Naive thymus-derived CD8-positive, alpha-beta T cell (primary cell): ENCODE measurements at regions not wholly inside any gene's neighbourhood (a gene's known extent, or its start where the extent isn't known, plus 50 kb on each side); places are given as distances from the start of the nearest gene placed in this dataset.
A peak's percentile ranks its signal among the peaks of the same experiment; 100 is the strongest.
"Not testable (repeated sequence)": the region's sequence is repeated elsewhere in the genome, so short reads cannot be mapped to it uniquely, and the experiment has no call there.

ENCODE experiments used
- ATAC-seq, 2 donors: fragments of 150-1000 bp; cut with Tn5 transposase in 1 of 2; sonication (Bioruptor Pico), chemical (Tn5 transposase) in 1 of 2; 1 replicate in 1 of 2; 2 replicates in 1 of 2; pipeline ENCODE4 v1.10.0; 2021; ENCODE audit warnings: mild to moderate bottlenecking in 2 of 2, moderate library complexity in 2 of 2
- POLR2A ChIA-PET: fragments of 350-600 bp; sonication (Branson Sonifier 250); formaldehyde crosslinking; loops from one replicate; lab custom pipeline; 2021; ENCODE audit warnings: antibody characterized with exemption; lab: Charles Lee
- DNase-seq, 10 donors: peaks; one replicate each; pipeline versions ENCODE4 v3.0.0 to v3.0.0-alpha.2; 2020 to 2022
- H3K27ac Mint-ChIP-seq, 10 donors: one replicate each; pipeline ENCODE4 v1.8.0; 2020 to 2022; ENCODE audit warnings: mild to moderate bottlenecking in 10 of 10, mixed read lengths in 10 of 10, moderate library complexity in 4 of 10, inconsistent platforms in 1 of 10
- H3K27me3 Mint-ChIP-seq, 5 donors: one replicate each; pipeline ENCODE4 v1.8.0; 2021 to 2022; ENCODE audit warnings: mixed read lengths in 5 of 5
- H3K36me3 Mint-ChIP-seq, 3 donors: one replicate each; pipeline ENCODE4 v1.8.0; 2020 to 2022; ENCODE audit warnings: mixed read lengths in 3 of 3, mild to moderate bottlenecking in 2 of 3, inconsistent platforms in 1 of 3
- H3K4me1 Mint-ChIP-seq, 4 donors: one replicate each; pipeline ENCODE4 v1.8.0; 2021 to 2022; ENCODE audit warnings: mixed read lengths in 4 of 4
- H3K4me3 Mint-ChIP-seq, 10 donors: one replicate each; pipeline ENCODE4 v1.8.0; 2020 to 2022; ENCODE audit warnings: mild to moderate bottlenecking in 10 of 10, mixed read lengths in 10 of 10, moderate library complexity in 6 of 10, inconsistent platforms in 1 of 10
- H3K9me3 Mint-ChIP-seq, 9 donors: one replicate each; pipeline ENCODE4 v1.8.0; 2020 to 2022; ENCODE audit warnings: mixed read lengths in 9 of 9, mild to moderate bottlenecking in 3 of 9, inconsistent platforms in 1 of 9, moderate library complexity in 1 of 9

DNA sequence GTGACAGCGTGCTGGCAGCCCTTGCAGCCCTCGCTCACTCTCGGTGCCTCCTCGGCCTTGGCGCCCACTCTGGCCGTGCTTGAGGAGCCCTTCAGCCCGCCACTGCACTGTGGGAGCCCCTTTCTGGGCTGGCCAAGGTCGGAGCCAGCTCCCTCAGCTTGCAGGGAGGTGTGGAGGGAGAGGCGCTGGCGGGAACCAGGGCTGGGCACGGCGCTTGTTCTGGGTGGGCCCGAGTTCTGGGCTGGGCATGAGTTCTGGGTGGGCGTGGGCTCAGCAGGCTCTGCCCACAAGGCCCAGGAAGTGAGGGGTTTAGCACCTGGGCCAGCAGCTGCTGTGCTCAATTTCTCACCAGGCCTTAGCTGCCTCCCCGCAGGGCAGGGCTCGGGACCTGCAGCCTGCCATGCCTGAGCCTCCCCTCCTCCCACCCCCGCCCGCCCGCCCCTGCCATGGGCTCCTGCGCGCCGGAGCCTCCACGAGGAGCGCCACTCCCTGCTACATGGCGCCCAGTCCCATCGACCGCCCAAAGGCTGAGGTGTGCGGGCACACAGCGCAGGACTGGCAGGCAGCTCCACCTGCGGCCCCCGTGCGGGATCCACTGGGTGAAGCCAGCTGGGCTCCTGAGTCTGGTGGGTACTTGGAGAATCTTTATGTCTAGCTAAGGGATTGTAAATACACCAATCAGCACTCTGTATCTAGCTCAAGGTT lies 169.7 kb downstream of the DEPDC1B start:
- H3K27ac Mint-ChIP-seq, DNase-seq, H3K27me3 Mint-ChIP-seq, H3K4me3 Mint-ChIP-seq, POLR2A ChIA-PET, H3K36me3 Mint-ChIP-seq, H3K9me3 Mint-ChIP-seq, ATAC-seq: not testable (repeated sequence)
- peaks cover 1 to 11% (median 7%) of the 10 kb centered on the region in 4 donors for H3K4me1 Mint-ChIP-seq

DNA sequence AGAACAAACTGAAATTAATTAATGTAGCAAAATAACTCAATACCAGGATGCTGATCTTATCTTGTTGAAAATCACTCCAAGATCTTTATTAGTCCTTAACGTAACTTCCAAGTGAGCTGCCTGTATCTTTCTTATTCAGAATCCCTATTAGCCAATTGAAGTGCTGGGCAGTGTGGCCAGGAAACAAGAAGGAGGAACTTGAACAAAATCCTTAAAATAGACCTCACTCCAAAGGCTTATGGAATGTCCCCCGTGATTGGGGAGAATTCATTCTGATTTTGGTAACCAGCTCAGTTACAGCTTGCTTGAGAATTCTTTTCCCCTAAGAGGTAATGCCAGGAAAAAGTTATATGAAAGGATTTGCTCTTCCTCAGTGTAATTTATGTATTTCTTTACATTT lies 171.0 kb downstream of the DEPDC1B start:
- ATAC-seq (no peak), DNase-seq (no peak)
- Mint-ChIP-seq H3K9me3 (peaks cover 0 to 3% (median 0%) of the 10 kb centered on the region in 9 donors), H3K27ac (no peak overlapping the region), H3K36me3 (no peaks in the 10 kb centered on the region), H3K27me3 (no peaks in the 10 kb centered on the region), H3K4me1 (peaks cover 1 to 8% (median 7%) of the 10 kb centered on the region in 4 donors), H3K4me3 (no peak overlapping the region)
- POLR2A ChIA-PET = no interaction called here

DNA sequence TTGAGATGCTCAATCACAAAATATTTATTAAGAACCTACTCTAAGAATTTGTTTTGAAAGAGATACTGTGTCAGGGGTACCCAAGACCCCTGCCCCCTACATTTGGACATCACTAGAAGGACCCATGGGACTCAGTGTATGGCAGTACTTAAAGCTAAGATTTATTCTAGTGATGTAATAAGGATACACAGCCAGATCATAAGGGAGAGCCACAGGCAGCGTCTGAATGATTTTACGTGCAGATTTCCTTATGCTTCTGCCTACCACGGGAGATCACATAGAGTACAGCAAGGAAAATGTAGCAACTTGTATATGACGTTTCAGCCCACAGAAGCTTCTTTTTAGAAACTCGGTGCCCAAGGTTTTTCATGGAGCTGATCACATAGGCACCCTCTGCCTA lies 172.9 kb downstream of the DEPDC1B start:
- no peak for DNase-seq
- H3K4me3 Mint-ChIP-seq = no peak overlapping the region
- POLR2A ChIA-PET = no interaction called here
- H3K27me3 Mint-ChIP-seq = no peaks in the 10 kb centered on the region
- H3K4me1 Mint-ChIP-seq = peaks cover 0 to 7% (median 4%) of the 10 kb centered on the region in 4 donors
- ATAC-seq = no peak
- H3K9me3 Mint-ChIP-seq = no peaks in the 10 kb centered on the region
- no peak overlapping the region for H3K27ac Mint-ChIP-seq
- H3K36me3 Mint-ChIP-seq = no peaks in the 10 kb centered on the region

DNA sequence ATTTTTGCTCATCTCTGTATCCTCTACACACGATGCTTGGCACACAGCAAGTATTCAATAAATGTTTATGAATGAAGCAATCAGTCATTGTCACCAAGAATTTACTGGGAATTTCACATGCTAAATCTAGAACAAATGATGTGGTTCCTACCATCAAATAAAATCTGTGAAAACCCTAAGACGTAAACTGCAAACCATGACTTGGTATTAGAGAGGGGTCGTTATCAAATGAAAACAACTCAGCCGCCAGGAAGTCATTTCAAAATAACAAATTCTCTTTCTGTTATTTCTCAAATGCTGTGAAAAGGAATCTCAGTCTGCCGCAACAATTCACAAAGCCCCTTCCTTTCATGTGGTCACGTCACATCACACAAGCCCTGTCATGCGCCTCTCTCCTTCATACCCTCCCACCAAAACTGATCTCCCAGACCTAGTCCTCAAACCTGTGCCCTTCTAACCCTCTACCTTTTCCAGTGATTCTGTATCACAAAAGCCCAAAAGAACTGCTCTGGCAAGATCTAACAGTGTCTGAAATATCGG lies 173.6 kb downstream of the DEPDC1B start:
- peak; percentile 22 to 30 for ATAC-seq
- Mint-ChIP-seq H3K4me3 (no peak overlapping the region), H3K9me3 (no peaks in the 10 kb centered on the region), H3K4me1 (peaks cover 1 to 7% (median 5%) of the 10 kb centered on the region in 4 donors), H3K36me3 (no peaks in the 10 kb centered on the region), H3K27me3 (no peaks in the 10 kb centered on the region), H3K27ac (peak overlapping the region in 3 of 10 donors; percentile 1 to 5 (median 1))
- POLR2A ChIA-PET = no interaction called here
- DNase-seq = peak in 3 of 10 donors; percentile 0 to 20 (median 11)

DNA sequence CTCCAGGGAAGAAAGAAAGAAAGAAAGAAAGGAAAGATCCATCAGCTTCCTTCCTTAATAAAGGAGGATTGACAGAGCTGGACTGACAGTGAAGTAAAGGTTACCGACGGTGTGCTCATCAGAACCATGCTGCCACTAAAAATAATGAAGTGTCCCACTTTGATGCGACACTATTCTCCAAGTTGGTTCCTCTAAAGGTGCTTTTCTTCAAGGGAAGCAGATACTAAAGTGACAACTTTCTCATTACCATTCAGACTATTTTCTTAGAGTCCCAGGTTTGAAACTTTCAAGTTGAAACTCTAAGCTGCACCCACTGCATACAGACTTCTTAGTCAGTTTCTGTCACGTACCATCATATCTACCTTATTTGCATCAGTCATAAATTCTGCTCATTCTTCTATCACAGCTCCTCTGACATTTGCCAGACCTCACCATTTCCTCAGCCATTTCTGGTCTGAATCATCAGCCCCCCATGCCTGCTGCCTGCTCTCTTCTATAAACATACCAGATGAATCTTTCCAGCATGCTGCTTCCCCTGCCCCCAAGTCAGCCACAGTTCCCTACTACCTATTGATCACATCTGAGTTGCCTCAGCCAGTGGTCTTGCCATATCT lies 177.6 kb downstream of the DEPDC1B start:
- Mint-ChIP-seq H3K4me3 (no peak overlapping the region), H3K27me3 (no peaks in the 10 kb centered on the region), H3K36me3 (no peaks in the 10 kb centered on the region), H3K4me1 (peaks cover 4 to 22% (median 8%) of the 10 kb centered on the region in 4 donors), H3K27ac (no peak overlapping the region), H3K9me3 (no peaks in the 10 kb centered on the region)
- DNase-seq = no peak
- POLR2A ChIA-PET = no interaction called here
- peak in 1 of 2 donors; percentile 28 for ATAC-seq

DNA sequence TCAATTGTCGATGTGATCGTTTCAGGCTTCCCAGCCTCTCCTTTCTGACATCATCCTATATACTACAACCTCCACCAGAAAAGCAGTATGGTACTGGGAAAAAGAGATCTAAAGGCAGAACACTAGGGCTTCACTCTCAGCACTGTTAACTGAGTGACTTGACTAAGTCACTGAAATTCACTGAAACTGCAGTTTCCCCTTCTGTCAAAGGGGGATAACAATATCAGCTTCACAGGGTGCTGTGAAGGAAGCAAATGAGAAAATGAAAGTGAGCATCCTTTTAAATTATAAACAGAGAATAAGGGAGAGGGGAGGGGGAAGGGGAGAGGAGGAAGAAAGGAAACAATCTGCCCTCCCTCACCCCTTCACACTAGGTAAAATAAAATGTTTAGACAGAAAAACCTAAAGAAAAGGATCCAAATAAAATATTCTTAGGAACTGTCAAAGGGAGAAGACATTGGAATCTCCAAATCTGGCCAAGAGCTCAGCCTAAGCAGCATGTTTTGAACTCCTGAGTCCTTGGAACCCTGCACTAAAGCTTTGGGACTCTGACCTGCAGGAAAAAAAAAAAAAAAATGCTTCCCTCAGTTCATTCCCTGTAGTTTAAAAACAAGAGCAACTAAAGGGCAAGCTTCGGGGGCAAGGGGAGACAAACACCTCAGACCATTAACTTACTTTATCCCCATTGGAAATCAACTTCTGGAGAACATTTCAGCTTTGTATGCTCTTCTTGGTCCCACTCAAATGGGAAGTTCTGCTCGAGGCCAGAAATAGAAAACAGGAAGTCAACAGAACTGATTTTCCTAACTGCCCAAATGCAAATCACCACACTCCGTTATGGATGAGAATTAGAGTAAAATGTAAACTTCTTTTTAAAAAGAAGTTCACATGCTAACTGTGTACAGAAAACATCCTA lies 178.3 kb downstream of the DEPDC1B start:
- no peaks in the 10 kb centered on the region for H3K27me3 Mint-ChIP-seq
- peaks cover 3 to 22% (median 6%) of the 10 kb centered on the region in 4 donors for H3K4me1 Mint-ChIP-seq
- H3K36me3 Mint-ChIP-seq = no peaks in the 10 kb centered on the region
- H3K9me3 Mint-ChIP-seq = no peaks in the 10 kb centered on the region
- ATAC-seq = no peak
- no peak overlapping the region for H3K4me3 Mint-ChIP-seq
- H3K27ac Mint-ChIP-seq = peak overlapping the region in 1 of 10 donors; percentile 36
- POLR2A ChIA-PET = no interaction called here
- DNase-seq = no peak

DNA sequence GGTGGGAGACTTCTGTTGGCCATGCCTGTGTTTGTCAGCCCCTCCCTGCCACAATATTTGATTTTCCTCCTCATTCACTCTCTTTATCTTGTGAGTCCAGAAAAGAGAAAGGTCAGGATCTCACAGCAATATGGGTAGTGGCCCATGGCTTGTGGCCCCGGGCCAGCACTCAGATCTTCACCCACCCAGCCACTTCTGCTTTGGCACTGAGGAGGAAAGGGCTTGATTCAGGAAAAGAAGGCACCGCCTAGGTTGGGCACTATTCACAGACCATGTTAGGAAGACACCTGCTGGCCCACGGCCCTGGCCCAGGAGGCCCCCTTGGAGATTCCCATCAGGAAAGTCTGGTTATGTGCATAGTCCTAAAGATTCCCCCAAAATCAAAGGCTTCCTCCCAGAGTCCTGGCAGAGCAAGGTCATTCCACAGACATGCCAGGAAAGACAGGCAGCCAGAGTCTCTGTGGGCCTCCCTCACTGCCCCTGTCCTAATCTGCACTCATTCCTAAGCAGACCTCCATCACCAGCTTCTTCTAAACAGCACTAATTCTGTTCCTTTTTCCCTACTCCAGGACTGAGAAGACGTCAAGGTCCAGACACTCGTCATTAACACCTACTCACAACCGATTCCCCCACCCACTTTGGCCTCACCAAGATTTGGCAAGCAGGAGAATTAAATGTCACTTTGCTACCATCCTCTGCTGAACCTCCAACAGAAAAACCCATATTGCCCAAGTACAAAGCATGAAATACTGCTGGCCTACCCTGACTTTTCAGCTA lies 179.3 kb downstream of the DEPDC1B start:
- Mint-ChIP-seq H3K36me3 (no peaks in the 10 kb centered on the region), H3K4me1 (peaks cover 0 to 22% (median 2%) of the 10 kb centered on the region in 4 donors), H3K9me3 (no peaks in the 10 kb centered on the region), H3K27me3 (no peaks in the 10 kb centered on the region), H3K4me3 (peak overlapping the region in 1 of 10 donors; percentile 40), H3K27ac (peak overlapping the region in 2 of 10 donors; percentile 15 to 36)
- ATAC-seq (no peak), DNase-seq (no peak)
- POLR2A ChIA-PET = no interaction called here

DNA sequence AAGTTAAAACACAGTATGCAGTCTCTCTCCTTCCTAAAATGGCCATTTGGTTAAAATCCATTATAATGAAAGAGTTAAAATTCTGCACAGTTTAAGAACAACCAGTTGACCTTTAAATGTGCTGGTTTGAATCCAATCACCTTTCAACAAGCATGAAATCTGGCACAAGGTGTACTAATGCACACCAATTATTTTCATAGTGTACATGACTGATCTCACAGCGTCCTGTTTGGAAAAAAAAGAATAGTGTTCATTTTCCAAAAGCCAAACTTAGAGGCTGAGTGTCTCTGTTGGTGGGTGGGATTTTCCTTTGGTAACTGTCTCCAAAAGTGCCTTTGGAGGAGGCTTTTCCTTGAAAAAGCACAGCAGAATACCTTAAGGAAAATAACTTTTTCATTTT lies 180.6 kb downstream of the DEPDC1B start:
- no peak for ATAC-seq
- DNase-seq = no peak
- Mint-ChIP-seq H3K9me3 (no peaks in the 10 kb centered on the region), H3K4me3 (no peak overlapping the region), H3K4me1 (peaks cover 0 to 23% (median 2%) of the 10 kb centered on the region in 4 donors), H3K36me3 (no peaks in the 10 kb centered on the region), H3K27me3 (no peaks in the 10 kb centered on the region), H3K27ac (no peak overlapping the region)
- POLR2A ChIA-PET = no interaction called here

DNA sequence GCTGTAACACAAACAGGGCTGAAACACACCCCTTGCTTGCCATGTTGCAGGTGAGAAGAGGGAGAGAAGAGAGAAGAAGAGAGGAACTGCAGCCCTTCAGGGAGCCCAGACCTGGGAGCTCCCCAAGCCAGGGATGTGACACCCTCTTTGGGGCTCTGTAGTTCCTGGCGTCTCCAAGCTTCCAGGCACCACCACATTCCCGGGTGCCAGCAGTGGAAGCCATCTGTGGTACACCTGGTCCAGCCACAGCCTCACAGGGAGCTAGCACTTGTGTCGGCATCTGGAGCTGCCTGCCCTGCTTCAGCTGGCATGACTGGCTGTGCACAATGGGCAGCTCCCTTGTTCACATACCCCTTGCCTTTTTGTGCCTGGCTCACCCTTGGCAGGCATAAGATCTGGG lies 182.1 kb downstream of the DEPDC1B start:
- H3K27ac Mint-ChIP-seq = no peak overlapping the region
- H3K4me1 Mint-ChIP-seq = peaks cover 0 to 28% (median 2%) of the 10 kb centered on the region in 4 donors

DNA sequence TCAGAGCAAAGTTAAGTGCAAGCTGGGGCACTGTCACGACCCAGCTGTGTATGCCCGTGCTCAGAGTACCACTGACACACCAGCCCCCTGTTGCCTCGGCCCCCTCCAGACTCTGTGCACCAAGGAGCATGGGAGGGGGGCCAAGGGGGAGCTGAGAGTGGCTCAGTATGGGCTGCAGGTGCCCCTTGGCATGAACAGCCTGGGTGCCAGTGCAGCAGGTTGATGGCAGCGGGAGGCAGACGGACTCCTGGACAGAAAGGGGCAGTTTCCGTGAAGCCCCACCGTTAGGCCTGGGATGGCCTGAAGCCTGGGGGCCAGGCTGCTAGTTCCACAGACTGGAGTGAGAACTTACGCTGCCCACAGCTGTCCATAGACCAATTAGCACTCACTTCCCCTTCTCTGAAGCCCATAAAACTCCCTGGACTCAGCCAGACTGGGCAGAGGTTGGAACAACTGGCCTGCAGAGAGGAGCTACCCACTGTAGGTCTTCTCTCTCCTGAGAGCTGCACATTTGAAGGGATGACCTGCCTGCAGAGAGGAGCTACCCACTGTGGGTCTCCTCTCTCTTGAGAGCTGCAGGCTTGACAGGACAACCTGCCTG lies 182.8 kb downstream of the DEPDC1B start:
- Mint-ChIP-seq H3K36me3 (no peaks in the 10 kb centered on the region), H3K27me3 (no peaks in the 10 kb centered on the region), H3K27ac (no peak overlapping the region), H3K4me1 (peaks cover 0 to 28% (median 2%) of the 10 kb centered on the region in 4 donors), H3K4me3 (no peak overlapping the region), H3K9me3 (no peaks in the 10 kb centered on the region)
- ATAC-seq (no peak), DNase-seq (no peak)
- POLR2A ChIA-PET = no interaction called here

More for the DNA sequence above, 182.1 kb downstream of the DEPDC1B start:
- no peaks in the 10 kb centered on the region for H3K27me3 Mint-ChIP-seq
- H3K9me3 Mint-ChIP-seq = no peaks in the 10 kb centered on the region
- H3K4me3 Mint-ChIP-seq = no peak overlapping the region
- no peak for ATAC-seq
- no peaks in the 10 kb centered on the region for H3K36me3 Mint-ChIP-seq
- no peak for DNase-seq
- POLR2A ChIA-PET = no interaction called here

DNA sequence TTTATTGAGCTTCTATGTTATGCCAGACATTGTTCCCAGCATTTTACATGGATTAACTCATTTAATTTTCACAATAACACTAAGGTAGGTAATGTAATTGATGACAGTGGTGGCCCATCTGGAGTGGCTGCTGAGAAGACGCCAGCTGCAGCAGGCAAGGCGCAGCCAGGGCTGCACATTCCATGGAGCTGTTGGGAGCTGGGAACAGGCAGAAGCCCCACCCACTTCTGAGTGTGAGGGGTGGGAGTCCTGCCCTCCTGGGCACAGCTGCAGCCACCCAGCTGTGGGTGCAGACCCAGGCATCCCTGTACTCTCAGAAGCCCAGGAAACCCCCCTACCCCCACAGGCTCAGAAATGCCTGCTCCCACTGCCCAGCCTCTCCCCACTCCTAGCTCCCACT lies 183.3 kb downstream of the DEPDC1B start:
- Mint-ChIP-seq H3K27ac (no peak overlapping the region), H3K27me3 (no peaks in the 10 kb centered on the region), H3K4me3 (no peak overlapping the region), H3K9me3 (no peaks in the 10 kb centered on the region), H3K36me3 (no peaks in the 10 kb centered on the region), H3K4me1 (peaks cover 0 to 28% (median 2%) of the 10 kb centered on the region in 4 donors)
- DNase-seq = no peak
- POLR2A ChIA-PET = no interaction called here
- no peak for ATAC-seq

DNA sequence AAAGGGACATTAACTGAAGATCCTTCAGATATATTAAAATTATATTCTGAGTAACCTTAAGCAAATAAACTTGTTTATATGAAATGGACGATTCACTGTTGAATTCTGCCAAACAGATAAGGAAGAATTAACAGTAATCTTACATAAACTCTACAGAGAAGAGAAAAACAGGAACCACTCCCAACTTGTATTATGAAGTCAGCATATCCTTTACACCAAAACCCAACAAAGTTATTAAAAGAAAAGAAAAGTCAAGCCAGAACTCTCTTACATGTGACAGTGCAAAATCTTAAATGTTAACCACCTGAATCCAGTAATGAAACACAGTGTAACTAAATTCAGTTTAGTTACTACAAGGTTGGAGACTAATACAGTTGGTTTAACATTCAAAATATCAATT lies 185.8 kb downstream of the DEPDC1B start:
- Mint-ChIP-seq H3K9me3 (no peaks in the 10 kb centered on the region), H3K27me3 (peaks cover 0 to 12% (median 5%) of the 10 kb centered on the region in 5 donors), H3K27ac (no peak overlapping the region), H3K4me3 (no peak overlapping the region), H3K4me1 (peaks cover 0 to 10% (median 1%) of the 10 kb centered on the region in 4 donors), H3K36me3 (no peaks in the 10 kb centered on the region)
- no peak for DNase-seq
- POLR2A ChIA-PET = no interaction called here
- no peak for ATAC-seq
